ENCODE measurements at regions not wholly inside any gene's neighbourhood (a gene's known extent, or its start where the extent isn't known, plus 50 kb on each side); places are given as distances from the start of the nearest gene placed in this dataset.

DNA sequence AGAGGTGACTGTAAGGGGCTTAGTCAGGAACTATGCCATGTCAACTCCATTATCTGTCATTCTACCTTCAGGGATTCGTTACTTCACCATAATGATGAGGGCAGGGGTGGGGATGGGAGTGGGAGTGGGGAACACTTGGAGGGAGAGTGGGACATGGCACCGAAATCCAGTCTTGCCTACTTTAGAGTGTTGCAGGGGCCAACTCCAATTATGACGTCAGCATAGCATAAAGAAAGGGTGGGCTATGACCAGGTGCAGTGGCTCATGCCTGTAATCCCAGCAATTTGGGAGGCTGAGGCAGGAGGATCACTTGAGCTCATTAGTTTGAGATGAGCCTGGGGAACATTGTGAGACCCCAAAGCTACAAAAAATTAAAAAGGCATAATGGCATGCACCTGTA, 512.2 kb downstream of the GATA3 start:
- intact Hi-C loops (cut with DNase I), result no loop called here

DNA sequence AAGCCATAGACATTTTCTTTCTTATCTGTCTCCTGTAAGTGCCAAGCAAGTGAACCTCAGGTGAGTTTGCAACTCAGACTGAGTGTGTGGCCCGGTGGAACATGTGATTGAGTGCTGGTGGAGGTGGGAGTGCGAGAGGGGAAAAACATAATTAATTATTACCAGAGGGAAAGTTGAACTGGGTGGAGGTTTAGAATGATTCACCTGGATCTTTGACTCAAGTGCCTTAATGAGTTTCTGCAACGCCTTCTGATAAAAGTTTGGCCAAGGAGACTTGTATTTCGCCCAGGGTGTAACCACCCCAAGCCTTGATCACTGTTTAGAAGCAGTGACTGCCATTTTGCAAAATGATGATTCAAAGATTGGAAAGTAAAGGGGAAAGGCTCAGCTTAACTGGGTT, 513.9 kb downstream of the GATA3 start:
- Histone ChIP-seq H3K9me3 (ENCODE audit: control insufficient read depth, low read length) (no peaks in the 10 kb centered on the region), H3K4me3 (ENCODE audit: low read length) (no peak overlapping the region), H3K27me3 (ENCODE audit: control insufficient read depth, insufficient read depth) (no peaks in the 10 kb centered on the region), H3K27ac (ENCODE audit: low read length) (no peak overlapping the region), H3K4me1 (ENCODE audit: control insufficient read depth, insufficient read depth, low read length) (no peaks in the 10 kb centered on the region)
- DNase-seq (no peak), ATAC-seq (no peak)
- intact Hi-C loops (cut with DNase I), result no loop called here
- 75% methylated on average over 4 of the region's 4 CpGs for WGBS

More for the DNA sequence above, 512.2 kb downstream of the GATA3 start:
- Histone ChIP-seq H3K27me3 (ENCODE audit: control insufficient read depth, insufficient read depth) (no peaks in the 10 kb centered on the region), H3K4me3 (ENCODE audit: low read length) (no peak overlapping the region), H3K4me1 (ENCODE audit: control insufficient read depth, insufficient read depth, low read length) (no peaks in the 10 kb centered on the region), H3K9me3 (ENCODE audit: control insufficient read depth, low read length) (no peaks in the 10 kb centered on the region), H3K27ac (ENCODE audit: low read length) (no peak overlapping the region)
- no peak for DNase-seq
- no peak for ATAC-seq
- WGBS, result 80% methylated on average over 3 of the region's 3 CpGs

DNA sequence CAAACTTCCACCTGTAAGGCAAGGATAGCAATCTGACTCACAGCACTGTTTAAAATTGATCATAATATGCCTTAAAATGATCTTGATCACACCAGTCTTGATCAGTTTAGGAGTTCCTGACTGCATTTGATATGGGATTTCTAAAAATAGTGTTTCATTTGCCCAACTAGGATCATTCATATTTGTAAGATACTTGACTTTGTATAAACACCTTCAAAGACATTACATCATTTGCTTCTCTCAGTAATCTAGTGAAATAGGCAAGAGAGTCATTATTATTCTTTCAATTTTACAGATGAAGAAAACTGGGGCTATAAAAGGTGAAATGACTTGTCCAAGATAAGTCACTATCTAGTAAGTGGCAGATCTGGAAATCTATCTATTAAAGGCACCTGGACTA, 521.1 kb downstream of the GATA3 start:
- intact Hi-C loops (cut with DNase I), result no loop called here
- no peak for DNase-seq
- H3K4me3 ChIP-seq (ENCODE audit: low read length), result no peak overlapping the region
- no peak for ATAC-seq
- no peaks in the 10 kb centered on the region for H3K4me1 ChIP-seq (ENCODE audit: control insufficient read depth, insufficient read depth, low read length)
- H3K27ac ChIP-seq (ENCODE audit: low read length), result no peak overlapping the region
- H3K9me3 ChIP-seq (ENCODE audit: control insufficient read depth, low read length), result no peaks in the 10 kb centered on the region
- H3K27me3 ChIP-seq (ENCODE audit: control insufficient read depth, insufficient read depth), result no peaks in the 10 kb centered on the region

GRCh38 chr10:8576281-8576680, 521.8 kb downstream of the GATA3 start:
- no peak overlapping the region for H3K4me3 ChIP-seq (ENCODE audit: low read length)
- intact Hi-C loops (cut with DNase I), result no loop called here
- H3K9me3 ChIP-seq (ENCODE audit: control insufficient read depth, low read length), result no peaks in the 10 kb centered on the region

GRCh38 chr10:8576911-8577310, 522.4 kb downstream of the GATA3 start:
- intact Hi-C loops (cut with DNase I), result no loop called here
- Histone ChIP-seq H3K4me3 (ENCODE audit: low read length) (no peak overlapping the region), H3K4me1 (ENCODE audit: control insufficient read depth, insufficient read depth, low read length) (no peaks in the 10 kb centered on the region), H3K27me3 (ENCODE audit: control insufficient read depth, insufficient read depth) (no peaks in the 10 kb centered on the region), H3K9me3 (ENCODE audit: control insufficient read depth, low read length) (no peaks in the 10 kb centered on the region), H3K27ac (ENCODE audit: low read length) (no peak overlapping the region)
- 85% methylated on average over 3 of the region's 3 CpGs for WGBS
- no peak for DNase-seq
- ATAC-seq, result no peak

More at GRCh38 chr10:8576281-8576680, 521.8 kb downstream of the GATA3 start:
- Histone ChIP-seq H3K27me3 (ENCODE audit: control insufficient read depth, insufficient read depth) (no peaks in the 10 kb centered on the region), H3K4me1 (ENCODE audit: control insufficient read depth, insufficient read depth, low read length) (no peaks in the 10 kb centered on the region), H3K27ac (ENCODE audit: low read length) (no peak overlapping the region)
- DNase-seq (no peak), ATAC-seq (no peak)
- 90% methylated on average over 1 of the region's 1 CpG for WGBS

- WGBS, result 85% methylated on average over 7 of the region's 7 CpGs
- ATAC-seq (no peak), DNase-seq (no peak)
- intact Hi-C loops (cut with DNase I), result no loop called here
- Histone ChIP-seq H3K9me3 (ENCODE audit: control insufficient read depth, low read length) (no peaks in the 10 kb centered on the region), H3K4me1 (ENCODE audit: control insufficient read depth, insufficient read depth, low read length) (no peaks in the 10 kb centered on the region), H3K27me3 (ENCODE audit: control insufficient read depth, insufficient read depth) (no peaks in the 10 kb centered on the region), H3K27ac (ENCODE audit: low read length) (no peak overlapping the region), H3K4me3 (ENCODE audit: low read length) (no peak overlapping the region)
These were observed 523.2 kb downstream of the GATA3 start for GRCh38 chr10:8577686-8578085.

GRCh38 chr10:8581521-8582225, 527.2 kb downstream of the GATA3 start:
- no peak for DNase-seq
- H3K27me3 ChIP-seq (ENCODE audit: control insufficient read depth, insufficient read depth), result peaks cover 2% of the 10 kb centered on the region
- H3K4me3 ChIP-seq (ENCODE audit: low read length), result no peak overlapping the region
- no peak overlapping the region for H3K27ac ChIP-seq (ENCODE audit: low read length)
- no peaks in the 10 kb centered on the region for H3K9me3 ChIP-seq (ENCODE audit: control insufficient read depth, low read length)
- no peaks in the 10 kb centered on the region for H3K4me1 ChIP-seq (ENCODE audit: control insufficient read depth, insufficient read depth, low read length)
- no peak for ATAC-seq
- intact Hi-C loops (cut with DNase I), result no loop called here
- WGBS, result 75% methylated on average over 11 of the region's 11 CpGs

- Histone ChIP-seq H3K4me1 (ENCODE audit: control insufficient read depth, insufficient read depth, low read length) (no peaks in the 10 kb centered on the region), H3K27me3 (ENCODE audit: control insufficient read depth, insufficient read depth) (peaks cover 2% of the 10 kb centered on the region), H3K27ac (ENCODE audit: low read length) (no peak overlapping the region), H3K9me3 (ENCODE audit: control insufficient read depth, low read length) (no peaks in the 10 kb centered on the region), H3K4me3 (ENCODE audit: low read length) (no peak overlapping the region)
- ATAC-seq (no peak), DNase-seq (no peak)
- intact Hi-C loops (cut with DNase I), result no loop called here
- 81% methylated on average over 2 of the region's 2 CpGs for WGBS
These were observed 528.6 kb downstream of the GATA3 start for GRCh38 chr10:8583096-8583495.

DNA sequence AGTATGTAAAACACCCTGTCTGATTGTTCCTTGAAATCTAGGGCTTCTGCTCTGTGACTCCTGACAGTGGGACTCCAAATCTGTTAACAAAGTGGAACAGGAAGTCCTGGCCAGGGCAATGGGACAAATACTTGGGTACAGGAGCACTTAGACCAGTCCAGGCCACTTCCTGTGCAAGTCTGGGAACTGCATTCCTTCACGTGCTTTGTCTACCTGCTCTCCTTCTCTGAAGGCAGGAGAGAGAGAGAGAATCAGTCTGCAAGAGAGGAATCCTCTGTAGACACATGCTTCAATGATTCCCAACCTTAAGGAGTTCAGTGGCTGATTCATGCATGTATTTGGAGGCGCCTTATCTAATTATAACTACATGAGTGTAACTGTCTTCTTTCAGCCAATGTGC, 530.2 kb downstream of the GATA3 start:
- DNase-seq (no peak), ATAC-seq (no peak)
- 55% methylated on average over 2 of the region's 2 CpGs for WGBS
- Histone ChIP-seq H3K27ac (ENCODE audit: low read length) (no peak overlapping the region), H3K4me3 (ENCODE audit: low read length) (no peak overlapping the region), H3K27me3 (ENCODE audit: control insufficient read depth, insufficient read depth) (peaks cover 5% of the 10 kb centered on the region), H3K9me3 (ENCODE audit: control insufficient read depth, low read length) (no peaks in the 10 kb centered on the region), H3K4me1 (ENCODE audit: control insufficient read depth, insufficient read depth, low read length) (no peaks in the 10 kb centered on the region)
- intact Hi-C loops (cut with DNase I), result no loop called here

DNA sequence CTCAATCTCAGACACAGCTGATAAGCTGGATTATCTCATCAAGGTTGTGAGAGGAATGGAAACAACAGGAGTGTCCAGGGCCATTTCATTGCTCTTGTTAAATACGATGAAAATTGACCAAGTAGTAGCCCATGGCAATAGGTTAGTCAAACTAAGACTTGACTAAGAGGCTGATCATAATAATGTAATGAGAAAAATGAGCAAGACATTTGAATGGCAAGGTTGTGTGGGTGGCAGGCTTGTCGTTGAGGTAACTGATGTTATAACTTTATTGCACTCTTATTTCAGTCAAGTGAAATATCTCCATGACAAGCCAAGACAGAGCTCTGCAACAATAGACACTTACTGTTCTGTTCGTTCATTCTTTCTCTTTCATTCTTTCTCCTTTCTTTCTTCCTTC, 532.0 kb downstream of the GATA3 start:
- DNase-seq, result no peak
- Histone ChIP-seq H3K9me3 (ENCODE audit: control insufficient read depth, low read length) (no peaks in the 10 kb centered on the region), H3K4me1 (ENCODE audit: control insufficient read depth, insufficient read depth, low read length) (no peaks in the 10 kb centered on the region), H3K27ac (ENCODE audit: low read length) (no peak overlapping the region), H3K4me3 (ENCODE audit: low read length) (no peak overlapping the region), H3K27me3 (ENCODE audit: control insufficient read depth, insufficient read depth) (peaks cover 5% of the 10 kb centered on the region)
- 75% methylated on average over 3 of the region's 3 CpGs for WGBS
- intact Hi-C loops (cut with DNase I), result no loop called here
- no peak for ATAC-seq

DNA sequence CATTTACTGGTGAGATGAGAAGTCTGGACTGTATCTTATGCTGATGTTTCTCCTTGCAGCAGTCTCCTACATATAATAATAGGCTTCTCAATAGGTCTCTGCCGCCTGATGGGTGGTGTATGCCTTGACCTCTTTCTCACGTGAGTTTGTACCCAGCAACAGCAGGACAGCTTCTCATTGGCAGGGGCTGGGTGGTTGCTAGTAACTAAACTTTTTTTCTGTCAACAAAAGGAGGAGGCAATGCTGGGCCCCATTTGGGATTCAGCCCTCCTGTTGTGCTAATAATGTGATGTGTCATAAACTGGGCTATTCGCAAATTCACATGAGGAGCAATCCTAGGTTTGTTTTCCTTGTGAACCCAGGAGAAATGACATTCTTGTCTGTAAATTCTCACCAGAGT, 533.6 kb downstream of the GATA3 start:
- H3K4me1 ChIP-seq (ENCODE audit: control insufficient read depth, insufficient read depth, low read length), result no peaks in the 10 kb centered on the region
- intact Hi-C loops (cut with DNase I), result no loop called here
- no peak overlapping the region for H3K4me3 ChIP-seq (ENCODE audit: low read length)
- no peaks in the 10 kb centered on the region for H3K9me3 ChIP-seq (ENCODE audit: control insufficient read depth, low read length)
- H3K27ac ChIP-seq (ENCODE audit: low read length), result no peak overlapping the region
- peaks cover 7% of the 10 kb centered on the region for H3K27me3 ChIP-seq (ENCODE audit: control insufficient read depth, insufficient read depth)
- DNase-seq (no peak), ATAC-seq (no peak)
- WGBS, result 68% methylated on average over 3 of the region's 3 CpGs

- H3K27ac ChIP-seq (ENCODE audit: low read length), result no peak overlapping the region
- H3K27me3 ChIP-seq (ENCODE audit: control insufficient read depth, insufficient read depth), result peaks cover 5% of the 10 kb centered on the region
- DNase-seq, result no peak
- no peak for ATAC-seq
- H3K4me3 ChIP-seq (ENCODE audit: low read length), result no peak overlapping the region
- intact Hi-C loops (cut with DNase I), result no loop called here
- no peaks in the 10 kb centered on the region for H3K4me1 ChIP-seq (ENCODE audit: control insufficient read depth, insufficient read depth, low read length)
- no peaks in the 10 kb centered on the region for H3K9me3 ChIP-seq (ENCODE audit: control insufficient read depth, low read length)
These were observed 536.0 kb downstream of the GATA3 start for GRCh38 chr10:8590518-8590917.

Measured in right cardiac atrium (tissue), 5 donors.